DND-41 (cell line): ENCODE measurements at regions not wholly inside any gene's neighbourhood (a gene's known extent, or its start where the extent isn't known, plus 50 kb on each side); places are given as distances from the start of the nearest gene placed in this dataset.

Experiments used
- CTCF ChIP-seq: IDR thresholded peaks from 2 replicates; pipeline ENCODE4 v1.5.1; 2012; ENCODE audit warnings: borderline replicate concordance, low read length, moderate library complexity, mild to moderate bottlenecking; ENCODE audit not compliant: poor library complexity, severe bottlenecking; ENCODE audit errors: extremely low read depth
- EZH2 ChIP-seq: IDR thresholded peaks from 3 replicates; pipeline ENCODE4 v1.6.1; 2012; ENCODE audit warnings: borderline replicate concordance, low read depth, mild to moderate bottlenecking, moderate library complexity, low read length, inconsistent platforms; ENCODE audit not compliant: severe bottlenecking

GRCh38 chr3:144282313-144282712, 310.7 kb downstream of the DIPK2A start:
- no peak for TF ChIP-seq CTCF
- TF ChIP-seq EZH2: no peak
